ENCODE measurements at regions not wholly inside any gene's neighbourhood (a gene's known extent, or its start where the extent isn't known, plus 50 kb on each side); places are given as distances from the start of the nearest gene placed in this dataset.

- H3K27ac Mint-ChIP-seq (ENCODE audit: unreplicated experiment), result no peak overlapping the region
- TF ChIP-seq CTCF (IDR thresholded peaks at IDR 0.05), result peak; percentile 90
- H3K36me3 Mint-ChIP-seq (ENCODE audit: low read depth), result no peaks in the 10 kb centered on the region
- H3K4me1 Mint-ChIP-seq (ENCODE audit: low read depth), result peaks cover 12% of the 10 kb centered on the region
- peak; percentile 24 for DNase-seq (ENCODE audit: low spot score)
- H3K9me3 Mint-ChIP-seq (ENCODE audit: low read depth), result no peaks in the 10 kb centered on the region
- no peak overlapping the region for H3K4me3 Mint-ChIP-seq (ENCODE audit: unreplicated experiment)
- peaks cover 5% of the 10 kb centered on the region for H3K27me3 Mint-ChIP-seq (ENCODE audit: low read depth)
These were observed 654.5 kb upstream of the PTCHD4 start for GRCh38 chr6:48765352-48765961.

- peaks cover 12% of the 10 kb centered on the region for H3K4me1 Mint-ChIP-seq (ENCODE audit: low read depth)
- DNase-seq (ENCODE audit: low spot score), result no peak
- H3K4me3 Mint-ChIP-seq (ENCODE audit: unreplicated experiment), result no peak overlapping the region
- no peak overlapping the region for H3K27ac Mint-ChIP-seq (ENCODE audit: unreplicated experiment)
- H3K36me3 Mint-ChIP-seq (ENCODE audit: low read depth), result no peaks in the 10 kb centered on the region
- no peak for TF ChIP-seq CTCF (IDR thresholded peaks at IDR 0.05)
- peaks cover 4% of the 10 kb centered on the region for H3K27me3 Mint-ChIP-seq (ENCODE audit: low read depth)
- H3K9me3 Mint-ChIP-seq (ENCODE audit: low read depth), result no peaks in the 10 kb centered on the region
These were observed 653.5 kb upstream of the PTCHD4 start for GRCh38 chr6:48764286-48765044.

GRCh38 chr6:48757661-48758060, 646.7 kb upstream of the PTCHD4 start:
- H3K27ac Mint-ChIP-seq (ENCODE audit: unreplicated experiment), result no peak overlapping the region
- no peaks in the 10 kb centered on the region for H3K36me3 Mint-ChIP-seq (ENCODE audit: low read depth)
- DNase-seq (ENCODE audit: low spot score), result no peak
- peaks cover 12% of the 10 kb centered on the region for H3K9me3 Mint-ChIP-seq (ENCODE audit: low read depth)
- H3K27me3 Mint-ChIP-seq (ENCODE audit: low read depth), result no peaks in the 10 kb centered on the region
- H3K4me1 Mint-ChIP-seq (ENCODE audit: low read depth), result no peaks in the 10 kb centered on the region
- TF ChIP-seq CTCF (IDR thresholded peaks at IDR 0.05), result no peak
- no peak overlapping the region for H3K4me3 Mint-ChIP-seq (ENCODE audit: unreplicated experiment)

- no peak for DNase-seq (ENCODE audit: low spot score)
- no peak for TF ChIP-seq CTCF (IDR thresholded peaks at IDR 0.05)
- Mint-ChIP-seq H3K4me3 (ENCODE audit: unreplicated experiment) (no peak overlapping the region), H3K27ac (ENCODE audit: unreplicated experiment) (no peak overlapping the region), H3K9me3 (ENCODE audit: low read depth) (peaks cover 12% of the 10 kb centered on the region), H3K36me3 (ENCODE audit: low read depth) (no peaks in the 10 kb centered on the region), H3K4me1 (ENCODE audit: low read depth) (no peaks in the 10 kb centered on the region), H3K27me3 (ENCODE audit: low read depth) (no peaks in the 10 kb centered on the region)
These were observed 644.3 kb upstream of the PTCHD4 start for GRCh38 chr6:48755315-48755714.

GRCh38 chr6:48754641-48755040, 643.6 kb upstream of the PTCHD4 start:
- no peak for TF ChIP-seq CTCF (IDR thresholded peaks at IDR 0.05)
- Mint-ChIP-seq H3K4me1 (ENCODE audit: low read depth) (no peaks in the 10 kb centered on the region), H3K4me3 (ENCODE audit: unreplicated experiment) (no peak overlapping the region), H3K27me3 (ENCODE audit: low read depth) (no peaks in the 10 kb centered on the region), H3K36me3 (ENCODE audit: low read depth) (no peaks in the 10 kb centered on the region), H3K27ac (ENCODE audit: unreplicated experiment) (no peak overlapping the region), H3K9me3 (ENCODE audit: low read depth) (peaks cover 12% of the 10 kb centered on the region)
- DNase-seq (ENCODE audit: low spot score), result no peak

Data from chondrocyte (in vitro differentiated cells).